Stimulated activated CD4-positive, alpha-beta T cell treated with anti-CD3 and anti-CD28 coated beads, Interleukin-12 subunit alpha, Interleukin-12 subunit beta, amount 100 ng/mL, for 4 hours (primary cell): ENCODE measurements at regions not wholly inside any gene's neighbourhood (a gene's known extent, or its start where the extent isn't known, plus 50 kb on each side); places are given as distances from the start of the nearest gene placed in this dataset.
"Not testable (repeated sequence)": the region's sequence is repeated elsewhere in the genome, so short reads cannot be mapped to it uniquely, and the experiment has no call there.

ENCODE experiments used
- DNase-seq: peaks from one replicate; pipeline ENCODE4 v3.0.0-alpha.2; 2020

- DNase-seq: not testable (repeated sequence)
Measured at GRCh38 chr2:132273585-132273984, 111.8 kb upstream of the ANKRD30BL start.

- no peak for DNase-seq
Measured at GRCh38 chr2:132274000-132274399, 112.2 kb upstream of the ANKRD30BL start.

GRCh38 chr2:132275396-132275795, 113.6 kb upstream of the ANKRD30BL start:
- DNase-seq: no peak

GRCh38 chr2:132276571-132276981, 114.8 kb upstream of the ANKRD30BL start:
- no peak for DNase-seq

DNA sequence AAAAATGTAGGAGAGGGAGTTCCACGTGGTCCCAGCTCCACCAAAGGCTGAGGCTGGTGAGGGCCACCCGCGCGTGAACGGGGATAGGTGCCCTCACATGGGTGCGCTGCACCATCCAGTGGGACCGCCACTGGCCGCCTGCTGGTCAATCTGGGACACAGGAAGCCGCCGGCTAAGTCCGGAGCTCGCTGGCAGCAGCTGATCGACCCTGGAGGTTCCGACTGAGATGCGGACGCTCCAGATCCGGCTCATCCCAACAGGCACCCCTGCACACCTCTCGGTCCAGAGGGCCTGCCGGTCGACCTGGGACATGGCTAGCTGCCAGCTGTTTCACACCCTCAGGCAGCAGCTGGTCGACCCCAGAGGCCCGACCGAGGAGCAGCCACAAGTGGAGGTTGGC, 116.5 kb upstream of the ANKRD30BL start:
- no peak for DNase-seq

DNA sequence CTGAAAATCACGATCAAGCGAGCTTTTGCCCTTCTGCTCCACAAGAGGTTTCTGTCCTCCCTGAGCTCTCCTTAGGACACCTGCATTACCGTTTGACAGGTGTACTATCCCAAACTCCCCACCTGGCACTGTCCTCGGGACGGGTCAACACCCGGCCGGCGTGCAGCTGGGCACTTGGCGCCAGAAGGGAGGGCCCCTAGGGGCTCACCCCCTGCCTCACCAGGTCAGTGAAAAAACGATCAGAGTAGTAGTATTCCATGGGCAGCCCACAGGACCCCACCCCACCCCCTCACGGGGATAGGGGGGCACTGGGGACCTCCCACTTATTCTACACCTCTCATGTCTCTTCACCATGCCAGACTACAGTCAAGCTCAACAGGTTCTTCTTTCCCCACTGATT, 117.6 kb upstream of the ANKRD30BL start:
- no peak for DNase-seq

DNA sequence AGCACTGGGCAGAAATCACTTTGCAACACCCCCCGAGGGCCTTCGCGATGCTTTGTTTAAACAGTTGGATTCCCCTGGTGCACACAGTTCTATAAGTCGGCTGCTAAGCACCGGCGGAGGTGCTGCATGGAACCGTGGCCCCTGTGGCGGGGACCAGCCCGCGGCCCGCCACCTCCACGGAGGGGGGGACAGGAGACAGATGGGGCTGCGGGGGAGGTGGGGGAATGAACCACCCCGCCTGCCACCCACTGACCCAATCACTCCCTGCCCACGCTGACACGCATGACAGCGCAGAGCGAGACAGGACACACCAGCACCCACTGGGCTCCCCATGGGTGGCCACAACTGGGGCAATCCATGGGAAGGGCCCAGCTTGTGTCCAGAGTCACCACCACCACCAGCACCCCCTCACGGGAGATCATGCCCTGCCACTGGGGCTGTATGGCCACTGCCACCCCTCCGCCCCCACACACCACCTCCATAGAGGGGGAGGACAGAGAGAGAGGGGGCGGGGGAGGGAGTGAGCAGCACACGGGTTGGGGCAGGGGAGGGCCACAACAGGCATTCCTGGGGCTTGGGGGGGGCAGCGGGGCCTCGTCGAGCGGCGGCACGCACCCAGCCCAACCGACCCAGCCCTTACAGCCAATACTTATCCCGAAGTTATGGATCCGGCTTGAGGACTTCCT, 118.3 kb upstream of the ANKRD30BL start:
- no peak for DNase-seq

GRCh38 chr2:132280912-132281311, 119.2 kb upstream of the ANKRD30BL start:
- DNase-seq: no peak

GRCh38 chr2:132282104-132282503, 120.4 kb upstream of the ANKRD30BL start:
- DNase-seq: not testable (repeated sequence)

DNA sequence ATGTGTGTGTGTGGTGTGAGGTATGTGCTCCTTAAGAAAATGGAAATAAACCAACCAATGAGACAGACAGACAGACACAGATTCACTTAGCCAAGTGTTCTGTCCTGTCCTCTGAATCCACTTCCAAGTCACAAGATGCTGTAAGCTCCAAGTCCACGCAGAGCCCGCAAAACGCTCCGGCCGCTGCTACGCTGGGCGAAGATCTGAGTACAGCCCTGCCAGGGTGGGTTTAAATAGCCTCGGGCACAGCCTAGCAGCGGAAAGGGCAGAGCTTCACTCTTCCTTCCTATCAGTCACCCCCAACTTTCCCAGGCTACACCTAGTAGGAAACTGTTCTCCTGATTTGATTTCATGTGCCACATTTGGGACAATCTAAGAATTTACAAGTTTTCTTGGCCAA, 121.2 kb upstream of the ANKRD30BL start:
- no peak for DNase-seq

DNA sequence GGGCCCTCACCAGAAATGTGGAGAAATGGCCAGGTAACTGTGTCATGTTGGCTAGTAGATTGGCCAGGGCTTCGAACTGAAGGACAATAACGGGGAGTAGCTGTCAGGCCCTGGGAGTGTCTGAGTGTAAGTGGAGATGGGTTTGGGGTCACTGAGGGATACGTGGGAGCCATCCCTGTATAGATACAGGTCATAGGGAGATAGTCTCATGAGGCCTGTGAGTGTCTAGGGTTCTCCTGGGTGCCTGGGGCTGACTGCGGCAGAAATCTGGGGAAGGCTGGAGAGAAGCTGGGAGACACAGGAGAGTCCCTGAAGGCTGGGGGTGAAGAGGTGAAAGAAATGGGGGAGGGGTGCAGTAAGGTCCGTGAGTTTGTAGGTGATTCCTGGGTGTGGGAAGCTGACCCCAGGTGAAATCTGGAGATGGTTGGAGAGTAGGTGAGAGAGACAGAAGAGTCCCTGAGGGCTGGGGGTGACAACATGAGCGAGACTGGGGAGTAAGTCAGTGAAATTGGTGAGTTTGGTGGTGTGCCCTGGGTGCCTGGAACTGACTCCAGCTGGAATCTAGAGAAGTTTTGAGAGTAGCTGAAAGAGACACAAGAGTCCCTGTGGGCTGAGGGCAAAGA, 124.6 kb upstream of the ANKRD30BL start:
- DNase-seq: not testable (repeated sequence)

DNA sequence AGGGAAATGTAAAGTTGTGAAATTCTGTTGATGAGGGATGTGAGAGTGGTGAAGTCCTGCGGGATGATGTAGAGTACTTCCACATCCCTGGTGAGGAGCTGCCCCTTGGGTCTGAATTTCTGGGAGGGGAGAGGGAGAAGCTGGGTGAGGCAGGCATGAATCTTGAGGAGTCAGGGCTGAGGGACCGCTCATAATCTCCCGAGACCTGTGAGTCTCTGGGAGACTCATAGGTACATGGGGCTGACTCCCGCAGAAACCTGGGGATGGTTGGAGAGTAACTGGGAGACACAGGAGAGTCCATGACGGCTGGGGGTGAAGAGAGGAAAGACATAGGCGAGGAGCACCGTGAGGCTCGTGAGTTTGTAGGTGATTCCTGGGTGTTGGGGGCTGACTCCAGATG, 126.2 kb upstream of the ANKRD30BL start:
- not testable (repeated sequence) for DNase-seq

GRCh38 chr2:132289138-132289537, 127.4 kb upstream of the ANKRD30BL start:
- not testable (repeated sequence) for DNase-seq

GRCh38 chr2:132289812-132290211, 126.8 kb upstream of the GPR39 start:
- not testable (repeated sequence) for DNase-seq

GRCh38 chr2:132300592-132301378, 115.8 kb upstream of the GPR39 start:
- DNase-seq: not testable (repeated sequence)

DNA sequence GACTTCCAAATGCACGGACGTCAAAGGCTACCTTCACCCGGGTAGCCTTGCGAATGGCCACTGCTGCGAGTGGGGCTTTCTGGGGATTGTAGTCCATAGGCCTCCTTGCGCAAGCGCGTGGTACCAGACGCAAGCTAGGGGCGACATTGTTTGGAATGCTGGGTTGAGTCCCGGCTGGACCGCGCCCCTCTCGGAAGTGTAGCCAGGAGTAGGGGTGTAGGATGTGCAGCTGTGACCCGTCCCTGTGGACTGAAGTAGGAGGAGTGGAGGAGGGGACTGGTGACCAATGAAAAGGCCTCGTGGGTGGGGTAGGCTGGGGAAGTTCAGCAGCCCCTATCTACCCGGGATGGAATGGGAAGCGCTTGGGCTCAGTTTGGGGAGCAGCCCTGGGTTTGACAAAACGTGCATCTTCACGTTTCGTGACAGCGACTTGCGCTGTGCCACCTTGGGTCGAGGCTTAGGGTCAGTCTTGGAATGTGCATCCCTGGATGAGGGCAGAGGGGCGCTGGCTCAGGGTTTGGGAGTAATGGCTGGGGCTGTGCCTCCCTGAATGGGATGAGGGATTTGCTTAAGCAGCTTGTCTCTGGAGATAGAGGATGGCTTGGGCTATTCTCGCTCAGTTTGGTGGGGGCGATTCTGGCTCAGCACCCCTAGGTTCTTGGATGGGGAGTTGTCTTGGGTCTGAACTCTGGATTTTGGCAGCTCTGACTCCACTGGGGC, 111.8 kb upstream of the GPR39 start:
- not testable (repeated sequence) for DNase-seq

DNA sequence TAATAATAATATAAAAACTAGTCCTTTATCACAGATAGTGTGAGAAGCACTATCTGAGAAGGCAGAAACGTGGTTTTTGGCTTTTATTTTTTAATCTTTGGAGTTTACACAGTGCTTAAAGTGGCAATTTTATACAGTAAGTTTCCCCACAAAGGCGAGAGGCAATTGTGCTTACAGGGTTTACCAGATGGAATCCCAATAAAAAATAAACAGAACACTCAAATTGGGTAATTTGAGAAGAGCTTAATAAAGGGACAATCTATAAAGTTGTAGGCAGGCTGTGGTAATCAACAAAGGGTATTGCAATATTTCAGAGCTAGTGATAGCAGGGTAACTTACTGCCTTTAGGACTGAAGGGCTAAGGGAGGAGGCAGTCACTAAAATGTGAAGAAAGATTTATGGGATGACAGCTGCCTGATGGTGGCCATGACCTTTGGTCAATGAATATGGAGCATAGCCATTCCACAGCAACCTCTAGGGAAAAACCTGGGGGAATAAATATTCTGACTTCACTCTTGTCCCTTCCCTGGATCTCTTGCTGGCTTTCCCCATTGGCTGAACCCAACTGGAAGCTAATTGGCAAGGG, 108.9 kb upstream of the GPR39 start:
- not testable (repeated sequence) for DNase-seq

GRCh38 chr2:132309203-132309602, 107.4 kb upstream of the GPR39 start:
- DNase-seq: not testable (repeated sequence)

- not testable (repeated sequence) for DNase-seq
Measured at GRCh38 chr2:132315546-132315945, 101.1 kb upstream of the GPR39 start.

- not testable (repeated sequence) for DNase-seq
Measured at GRCh38 chr2:132317026-132317680, 99.5 kb upstream of the GPR39 start.

DNA sequence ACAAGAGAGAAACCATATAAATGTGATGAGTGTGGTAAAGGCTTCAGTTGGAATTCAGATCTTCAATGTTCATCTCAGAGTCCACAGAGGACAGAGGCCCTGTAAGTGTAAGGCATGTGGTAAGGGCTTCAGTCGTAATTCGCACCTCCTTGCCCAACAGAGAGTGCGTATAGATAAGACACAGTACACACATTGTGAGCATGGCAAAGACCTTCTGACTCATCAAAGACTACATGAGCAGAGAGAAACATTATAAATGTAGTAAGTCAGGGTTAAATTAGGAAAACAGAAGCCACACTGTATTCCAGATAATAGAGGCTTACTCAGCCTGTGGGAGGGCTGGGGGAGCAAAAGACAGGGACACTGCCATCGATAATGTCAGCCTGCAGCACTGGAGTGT, 98.1 kb upstream of the GPR39 start:
- not testable (repeated sequence) for DNase-seq

DNA sequence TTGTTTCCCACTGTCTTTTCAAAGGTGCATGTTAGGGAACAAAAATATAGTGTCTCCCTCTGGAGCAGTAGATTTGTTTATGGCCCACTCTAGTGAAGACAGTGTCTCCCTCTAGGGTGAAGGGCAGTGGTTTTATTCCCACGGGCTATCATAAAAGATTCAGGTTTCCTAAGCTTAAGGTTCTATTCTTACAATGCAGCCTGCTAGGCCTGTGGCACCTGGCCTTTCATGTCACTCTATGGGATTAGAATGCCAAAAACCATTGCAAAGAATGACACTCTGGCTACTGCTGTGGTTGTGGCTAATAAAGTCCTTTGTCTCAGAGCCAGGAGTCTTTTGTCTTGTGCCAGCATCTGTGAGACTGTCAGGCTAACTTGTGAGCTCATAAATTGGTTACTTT, 92.6 kb upstream of the GPR39 start:
- DNase-seq: not testable (repeated sequence)
